PC-9 (cell line): ENCODE measurements at regions not wholly inside any gene's neighbourhood (a gene's known extent, or its start where the extent isn't known, plus 50 kb on each side); places are given as distances from the start of the nearest gene placed in this dataset.

ENCODE experiments used
- CTCF ChIP-seq: fragments of 200-600 bp; sonication (generic); conservative IDR thresholded peaks from 2 replicates; pipeline ENCODE4 v1.6.1; 2017; ENCODE audit warnings: mixed run types, antibody characterized with exemption, mild to moderate bottlenecking, moderate library complexity
- EZH2 ChIP-seq: fragments of 200-600 bp; sonication (generic); IDR thresholded peaks from 2 replicates; pipeline ENCODE4 v1.8.0; 2017; ENCODE audit warnings: antibody characterized with exemption, low read depth

GRCh38 chr5:25995209-25995608 is 1043.2 kb downstream of the CDH9 start:
- TF ChIP-seq EZH2, result no peak
- TF ChIP-seq CTCF, result no peak
